K562 (cell line): ENCODE measurements at regions not wholly inside any gene's neighbourhood (a gene's known extent, or its start where the extent isn't known, plus 50 kb on each side); places are given as distances from the start of the nearest gene placed in this dataset.

ENCODE experiments used
- CEBPB ChIP-seq: fragments of 450-650 bp; IDR thresholded peaks from 2 replicates; pipeline ENCODE4 v1.6.1; 2016; ENCODE audit warnings: missing genetic modification characterization, missing compliant biosample characterization
- CEBPG ChIP-seq, 3 experiments: fragments of 200-800 bp in 1 of 3; sonication (Bioruptor generic) in 1 of 3; sonication (generic) in 1 of 3; formaldehyde crosslinking in 1 of 3; IDR thresholded peaks in 2 of 3; conservative IDR thresholded peaks in 1 of 3; 2 replicates each; pipeline versions ENCODE4 v1.6.1 to v1.8.0; 2016 to 2022; ENCODE audit warnings: missing compliant biosample characterization in 2 of 3, missing genetic modification characterization in 2 of 3, mild to moderate bottlenecking in 1 of 3, missing genetic modification reagents in 1 of 3
- ELF2 ChIP-seq: fragments of 250-450 bp; sonication (Bioruptor Pico); IDR thresholded peaks from 2 replicates; pipeline ENCODE4 v1.5.0; 2021; ENCODE audit warnings: mild to moderate bottlenecking
- NR2C1 ChIP-seq, 2 experiments: fragments of 450-650 bp; IDR thresholded peaks; 2 replicates each; pipeline ENCODE4 v1.6.1; 2017; ENCODE audit warnings: mild to moderate bottlenecking in 2 of 2, antibody characterized with exemption in 1 of 2, inconsistent platforms in 1 of 2, missing compliant biosample characterization in 1 of 2, missing genetic modification characterization in 1 of 2
- RCOR1 ChIP-seq, 2 experiments: IDR thresholded peaks; 2 replicates each; pipeline ENCODE4 v1.6.1; 2012; ENCODE audit warnings: low read depth in 2 of 2, low read length in 2 of 2, borderline replicate concordance in 1 of 2, improper control_type of control experiment in 1 of 2
- REST ChIP-seq, 2 experiments: fragments of 450-650 bp; formaldehyde crosslinking in 1 of 2; IDR thresholded peaks; 2 replicates each; pipeline versions ENCODE4 v1.4.0 to v1.6.1; 2014 to 2020; ENCODE audit warnings: mild to moderate bottlenecking in 2 of 2, borderline replicate concordance in 1 of 2, low read depth in 1 of 2
- RNF219 ChIP-seq: fragments of 250-450 bp; sonication (Bioruptor Pico); IDR thresholded peaks from 2 replicates; pipeline ENCODE4 v1.5.0; 2022; ENCODE audit warnings: mild to moderate bottlenecking
- ZNF592 ChIP-seq: fragments of 450-650 bp; IDR thresholded peaks from 2 replicates; pipeline ENCODE4 v1.6.1; 2017; ENCODE audit warnings: antibody characterized with exemption, mild to moderate bottlenecking

- TF ChIP-seq REST (IDR thresholded peaks at IDR 0.05; ENCODE audit: borderline replicate concordance) (peak; percentile 72), REST (CRISPR knock-in tag; IDR thresholded peaks at IDR 0.05; ENCODE audit: low read depth) (no peak), NR2C1 (IDR thresholded peaks at IDR 0.05) (no peak), NR2C1 (tag; IDR thresholded peaks at IDR 0.05) (no peak), ZNF592 (no peak), CEBPB (tag) (peak; percentile 17; the same call in 1 of the 2 replicates), RCOR1 (IDR thresholded peaks at IDR 0.05; ENCODE audit: borderline replicate concordance in 1 of 2, low read depth in 2 of 2, low read length in 2 of 2) (0 out of 4 replicates have a peak, but pooled peaks of 1 of the 2 experiments have one; percentile 14), ELF2 (CRISPR knock-in tag) (0 out of 2 replicates have a peak, but pooled peaks have one; percentile 45), RNF219 (CRISPR knock-in tag) (no peak), CEBPG (CRISPR knock-in tag; IDR thresholded peaks at IDR 0.05) (no peak), CEBPG (tag; conservative IDR thresholded peaks at IDR 0.05 in 1 of 2, IDR thresholded peaks at IDR 0.05 in 1 of 2) (no peak)
Observed at GRCh38 chr5:149434162-149435014, 55.3 kb upstream of the IL17B start (continued).
